GM23248 (cell line): ENCODE measurements at regions not wholly inside any gene's neighbourhood (a gene's known extent, or its start where the extent isn't known, plus 50 kb on each side); places are given as distances from the start of the nearest gene placed in this dataset.

ENCODE experiments used
- EZH2 ChIP-seq: fragments of 200-600 bp; sonication (generic); IDR thresholded peaks from 2 replicates; pipeline ENCODE4 v1.6.1; 2018; ENCODE audit warnings: antibody characterized with exemption, mild to moderate bottlenecking; ENCODE audit not compliant: insufficient read depth, poor library complexity, severe bottlenecking
- EZH2phosphoT487 ChIP-seq: fragments of 200-600 bp; sonication (generic); IDR thresholded peaks from 2 replicates; pipeline ENCODE4 v1.6.1; 2018; ENCODE audit warnings: antibody characterized with exemption, moderate library complexity, mild to moderate bottlenecking, low read depth; ENCODE audit not compliant: insufficient read depth

DNA sequence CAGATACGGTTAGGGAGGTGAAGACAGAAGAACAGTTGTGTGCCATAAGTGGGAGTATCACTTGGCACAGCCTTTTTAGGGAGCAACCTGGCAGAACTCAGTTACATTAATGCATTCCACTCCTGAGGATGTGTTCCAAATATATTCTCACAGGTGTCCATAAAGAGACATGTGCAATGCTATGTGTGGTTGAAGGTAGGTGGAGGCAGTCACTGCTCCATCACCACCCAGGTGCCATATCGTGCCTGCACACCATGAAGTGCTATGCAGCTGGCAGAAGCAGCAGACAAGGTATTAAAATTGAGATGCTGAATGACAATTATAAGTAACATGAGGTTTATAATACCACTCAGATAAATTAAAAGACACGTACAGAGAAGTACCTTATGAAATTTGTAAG, 248.0 kb upstream of the SFRP2 start:
- TF ChIP-seq EZH2, result no peak
- TF ChIP-seq EZH2phosphoT487, result no peak
